ENCODE measurements at regions not wholly inside any gene's neighbourhood (a gene's known extent, or its start where the extent isn't known, plus 50 kb on each side); places are given as distances from the start of the nearest gene placed in this dataset.
A peak's percentile ranks its signal among the peaks of the same experiment; 100 is the strongest.

DNA sequence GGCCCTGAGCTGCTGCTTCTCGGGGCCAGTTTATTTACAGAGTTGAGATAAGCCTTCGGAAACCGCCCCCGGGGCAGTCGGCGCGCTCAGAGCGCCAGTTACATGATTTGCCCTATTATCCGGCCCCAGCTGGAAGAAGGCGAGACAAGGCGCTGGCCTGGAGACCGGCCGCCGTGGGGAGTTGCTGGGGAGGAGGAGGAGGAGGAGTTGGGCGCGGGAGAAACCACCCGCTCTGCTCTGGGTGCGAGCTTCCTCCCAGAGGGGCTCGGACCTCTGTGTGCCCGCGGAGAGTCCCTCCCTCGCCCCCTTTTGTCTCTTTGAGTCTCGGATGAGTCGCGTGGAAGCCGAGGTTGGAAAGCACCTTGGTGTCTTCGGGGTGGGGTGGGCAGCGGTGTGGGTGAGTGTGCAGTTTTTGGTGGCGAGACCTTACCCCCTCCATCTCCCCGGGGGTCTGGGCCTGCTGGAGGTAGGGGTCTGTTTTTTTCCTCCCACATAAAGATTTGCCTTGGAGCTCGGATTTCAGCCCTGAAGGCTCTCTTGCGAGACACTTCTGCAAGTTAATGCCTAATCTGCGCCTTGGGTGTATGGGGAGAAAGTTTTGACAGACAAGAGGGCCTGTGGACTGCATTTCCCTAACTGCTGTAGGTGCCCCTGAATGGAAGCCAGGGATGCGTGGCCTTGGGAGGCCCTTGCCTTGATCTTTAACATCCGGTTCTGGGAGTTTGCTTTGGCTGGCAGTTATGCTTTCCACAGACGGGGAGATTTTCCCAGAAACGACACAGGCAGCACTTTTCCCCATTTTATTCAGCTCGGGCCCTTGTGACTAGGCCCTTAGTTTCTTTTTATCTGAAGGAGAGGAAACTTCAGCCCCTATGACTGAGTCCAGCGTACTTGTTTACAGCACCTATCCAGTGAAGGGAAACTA is 80.0 kb downstream of the NDUFS5 start:
- intact Hi-C loops (cut with DNase I; ENCODE audit: low total_unique reads) = loop anchor here (5.0 kb wide), 1 partner anchor 81 kb away; no protein-coding TSS in a partner anchor
- no peak for TF ChIP-seq CTCF (IDR thresholded peaks at IDR 0.05)
- no peak for TF ChIP-seq POLR2A (IDR thresholded peaks at IDR 0.05)
- peak overlapping the region; percentile 94 to 95 for H3K27ac ChIP-seq
- H3K4me3 ChIP-seq = peak overlapping the region; percentile 54 to 80
- H3K9me3 ChIP-seq = no peaks in the 10 kb centered on the region
- DNase-seq = peak; percentile 52 to 53
- peaks cover 8 to 13% of the 10 kb centered on the region in 2 donors for H3K4me1 ChIP-seq
- no peaks in the 10 kb centered on the region for H3K36me3 ChIP-seq
- H3K27me3 ChIP-seq = no peaks in the 10 kb centered on the region

DNA sequence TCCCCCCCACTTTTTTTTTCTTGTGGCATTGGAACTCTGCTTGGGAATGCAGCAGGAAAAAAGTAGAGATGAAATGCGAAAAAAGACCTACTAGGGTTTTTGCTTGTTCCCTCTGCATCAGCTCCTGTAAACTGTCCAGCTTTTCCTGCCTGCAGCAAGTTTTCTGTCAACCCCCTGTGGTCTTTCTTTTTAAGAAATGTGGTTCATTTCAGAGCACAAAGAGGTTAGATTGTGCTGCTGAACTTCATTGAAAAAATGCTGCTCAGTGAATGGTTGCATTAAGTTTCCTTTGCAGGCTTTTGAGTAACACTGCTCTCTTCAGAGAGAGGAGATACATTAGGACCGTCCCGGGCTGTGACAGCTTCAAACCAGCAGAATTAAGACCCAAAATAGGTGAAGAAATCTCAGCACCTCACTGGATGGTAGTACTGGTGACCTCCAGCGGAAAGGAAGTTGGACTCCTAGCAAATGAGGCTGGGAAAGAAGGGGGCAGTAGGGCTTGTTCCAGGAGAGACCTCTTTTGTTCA is 80.7 kb downstream of the NDUFS5 start:
- Histone ChIP-seq H3K4me3 (peak overlapping the region; percentile 54 to 80), H3K9me3 (no peaks in the 10 kb centered on the region), H3K27ac (peak overlapping the region; percentile 94 to 95), H3K27me3 (no peaks in the 10 kb centered on the region), H3K36me3 (no peaks in the 10 kb centered on the region), H3K4me1 (peaks cover 8 to 13% of the 10 kb centered on the region in 2 donors)
- intact Hi-C loops (cut with DNase I; ENCODE audit: low total_unique reads) = loop anchor here (5.0 kb wide), 1 partner anchor 80 kb away; no protein-coding TSS in a partner anchor
- no peak for DNase-seq
- no peak for TF ChIP-seq POLR2A (IDR thresholded peaks at IDR 0.05)
- TF ChIP-seq CTCF (IDR thresholded peaks at IDR 0.05) = no peak

- Histone ChIP-seq H3K27ac (peak overlapping the region; percentile 94 to 95), H3K4me3 (peak overlapping the region; percentile 54 to 80), H3K27me3 (no peaks in the 10 kb centered on the region), H3K4me1 (peaks cover 8 to 13% of the 10 kb centered on the region in 2 donors), H3K9me3 (no peaks in the 10 kb centered on the region), H3K36me3 (no peaks in the 10 kb centered on the region)
- intact Hi-C loops (cut with DNase I; ENCODE audit: low total_unique reads) = loop anchor here (5.0 kb wide), 1 partner anchor 80 kb away; no protein-coding TSS in a partner anchor
- DNase-seq = no peak
- TF ChIP-seq CTCF (IDR thresholded peaks at IDR 0.05) (no peak), POLR2A (IDR thresholded peaks at IDR 0.05) (no peak)
Measured at GRCh38 chr1:39107341-39108290, 81.5 kb downstream of the NDUFS5 start.

DNA sequence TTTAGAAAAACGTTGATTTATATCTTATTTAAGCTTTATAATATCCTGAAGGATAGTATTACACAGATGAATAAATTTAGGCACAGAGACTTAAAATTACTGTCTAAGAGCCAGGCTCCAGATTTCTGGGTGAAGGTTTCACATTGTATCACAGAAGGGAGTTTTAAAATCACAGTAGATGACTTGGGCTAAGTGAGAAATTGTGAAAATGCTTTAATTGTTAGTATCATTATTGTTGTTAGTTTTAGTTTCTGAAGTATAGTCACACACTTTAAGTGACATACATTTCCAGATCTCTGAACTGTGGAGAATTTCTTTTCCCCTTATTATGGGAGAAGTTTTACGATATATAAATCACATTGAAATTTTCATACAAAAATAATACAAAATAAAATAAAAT is 83.5 kb downstream of the NDUFS5 start:
- H3K9me3 ChIP-seq = no peaks in the 10 kb centered on the region
- intact Hi-C loops (cut with DNase I; ENCODE audit: low total_unique reads) = loop anchor here (5.0 kb wide), 1 partner anchor 78 kb away; no protein-coding TSS in a partner anchor
- H3K27ac ChIP-seq = peak overlapping the region; percentile 94 to 95
- H3K27me3 ChIP-seq = no peaks in the 10 kb centered on the region
- no peak for DNase-seq
- TF ChIP-seq POLR2A (IDR thresholded peaks at IDR 0.05) (no peak), CTCF (IDR thresholded peaks at IDR 0.05) (no peak)
- peaks cover 8 to 13% of the 10 kb centered on the region in 2 donors for H3K4me1 ChIP-seq
- no peaks in the 10 kb centered on the region for H3K36me3 ChIP-seq
- no peak overlapping the region for H3K4me3 ChIP-seq

Measured in uterus (tissue), 3 donors.